Stomach (tissue), 8 donors: ENCODE measurements at regions not wholly inside any gene's neighbourhood (a gene's known extent, or its start where the extent isn't known, plus 50 kb on each side); places are given as distances from the start of the nearest gene placed in this dataset.

ENCODE experiments used
- DNase-seq, 2 donors: peaks; one replicate each; pipeline versions ENCODE4 v3.0.0 to v3.0.0-alpha.2; 2013 to 2019
- H3K27ac ChIP-seq, 5 donors: fragments of 200-600 bp in 4 of 5; sonication (generic) in 4 of 5; one replicate each; pipeline ENCODE4 v1.5.1; 2013 to 2019; ENCODE audit warnings: mild to moderate bottlenecking in 1 of 5, moderate library complexity in 1 of 5
- H3K27me3 ChIP-seq, 3 donors: fragments of 200-600 bp; sonication (generic); one replicate each; pipeline ENCODE4 v1.5.1; 2017 to 2019; ENCODE audit warnings: mixed run types in 1 of 3
- H3K36me3 ChIP-seq, 4 donors: fragments of 200-600 bp; sonication (generic); 1 replicate in 3 of 4; 2 replicates in 1 of 4; pipeline ENCODE4 v1.5.1; 2016 to 2019
- H3K4me1 ChIP-seq, 4 donors: fragments of 200-600 bp; sonication (generic); one replicate each; pipeline ENCODE4 v1.5.1; 2016 to 2019
- H3K4me3 ChIP-seq, 4 donors: fragments of 200-600 bp; sonication (generic) in 3 of 4; one replicate each; pipeline ENCODE4 v1.5.1; 2016 to 2019; ENCODE audit warnings: mild to moderate bottlenecking in 1 of 4
- H3K9me3 ChIP-seq, 4 donors: fragments of 200-600 bp; sonication (generic); one replicate each; pipeline ENCODE4 v1.5.1; 2016 to 2019
- CTCF ChIP-seq, 7 experiments: fragments of 450-650 bp in 4 of 7; fragments of 200-600 bp in 3 of 7; sonication (generic) in 3 of 7; IDR thresholded peaks; one replicate each; pipeline ENCODE4 v1.5.1; 2016 to 2019; ENCODE audit warnings: antibody characterized with exemption in 7 of 7, control low read depth in 2 of 7, mild to moderate bottlenecking in 1 of 7
- EP300 ChIP-seq: sonication (generic); formaldehyde crosslinking; IDR thresholded peaks from one replicate; pipeline ENCODE4 v1.6.1; 2017; ENCODE audit warnings: antibody characterized with exemption
- POLR2A ChIP-seq, 4 donors: fragments of 450-650 bp; IDR thresholded peaks; one replicate each; pipeline ENCODE4 v1.6.1; 2016; ENCODE audit warnings: antibody characterized with exemption in 4 of 4, control low read depth in 2 of 4, mild to moderate bottlenecking in 1 of 4, moderate library complexity in 1 of 4
- POLR2AphosphoS5 ChIP-seq, 3 donors: sonication (generic); formaldehyde crosslinking; IDR thresholded peaks; one replicate each; pipeline ENCODE4 v1.6.1; 2016; ENCODE audit warnings: antibody characterized with exemption in 3 of 3
- WGBS, 5 donors: extraction: QIAGEN DNeasy Blood & Tissue Kit in 3 of 5; methylation state at CpG; one replicate each; pipeline versions ENCODE4 v1.1.5 to v1.1.7; 2013 to 2018; 5-methylcytosine and 5-hydroxymethylcytosine counted together
- intact Hi-C: fragments of 100-400 bp; cut with DNase I; formaldehyde crosslinking; loops from one replicate; pipeline ENCODE4 v1.15.1; 2023; ENCODE audit warnings: low total_unique reads
- donor health status: healthy with polysubstance abuse.
- donor health status: Bipolar disorder and iron deficiency.
- donor health status: healthy.

DNA sequence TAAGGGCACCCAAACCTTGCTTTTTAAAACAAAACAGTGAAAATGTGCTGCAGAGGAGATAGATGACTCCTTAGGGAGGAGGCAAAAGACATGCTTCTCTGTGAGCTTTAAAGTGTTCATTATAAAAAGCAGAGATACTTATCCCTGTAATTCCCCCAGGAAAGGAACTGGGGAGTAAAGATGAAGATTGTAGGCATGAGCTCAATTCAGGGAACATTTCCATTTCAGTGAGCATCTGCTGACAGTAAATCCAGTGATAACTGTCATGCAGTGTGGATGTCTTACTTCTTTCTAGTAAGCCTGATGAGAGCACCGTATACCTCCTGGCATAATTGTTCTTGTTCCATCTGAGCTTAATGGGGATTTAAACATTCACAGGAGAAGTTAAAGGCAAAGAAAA lies 1296.5 kb downstream of the MRPL39 start:
- Histone ChIP-seq H3K9me3 (peaks cover 0 to 9% (median 0%) of the 10 kb centered on the region in 4 donors), H3K4me1 (no peaks in the 10 kb centered on the region), H3K27ac (no peak overlapping the region), H3K4me3 (no peak overlapping the region), H3K36me3 (no peaks in the 10 kb centered on the region), H3K27me3 (no peaks in the 10 kb centered on the region)
- WGBS, 5 donors = 68 to 100% (median 87%) methylated on average over 1 of the region's 1 CpG
- TF ChIP-seq POLR2AphosphoS5 (IDR thresholded peaks at IDR 0.05) = no peak
- no peak for TF ChIP-seq POLR2A (IDR thresholded peaks at IDR 0.05)
- no peak for TF ChIP-seq CTCF (IDR thresholded peaks at IDR 0.05)
- no peak for TF ChIP-seq EP300
- intact Hi-C loops = no loop called here
- DNase-seq = no peak

DNA sequence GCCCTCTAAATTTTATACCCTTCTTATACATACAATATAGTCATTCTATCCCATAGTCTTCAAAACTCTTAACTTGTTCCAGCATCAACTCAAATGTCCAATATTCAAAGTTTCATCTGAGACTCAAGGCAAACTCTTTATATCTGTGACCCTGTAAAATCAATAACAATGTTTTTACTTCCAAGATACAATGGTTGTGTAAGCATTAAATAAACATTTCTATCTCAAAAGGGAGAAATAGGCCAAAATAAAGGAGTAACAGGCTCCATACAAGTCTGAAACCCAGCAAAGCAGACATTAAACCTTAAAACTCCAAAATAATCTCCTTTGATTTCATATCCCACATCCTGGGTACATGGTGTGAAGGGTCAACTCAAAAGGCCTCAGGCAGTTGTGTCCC lies 1299.1 kb downstream of the MRPL39 start:
- no peak for DNase-seq
- no peaks in the 10 kb centered on the region for H3K4me1 ChIP-seq
- no peak overlapping the region for H3K4me3 ChIP-seq
- no peaks in the 10 kb centered on the region for H3K36me3 ChIP-seq
- TF ChIP-seq EP300 = no peak
- TF ChIP-seq POLR2AphosphoS5 (IDR thresholded peaks at IDR 0.05) = no peak
- TF ChIP-seq CTCF (IDR thresholded peaks at IDR 0.05) = no peak
- no peak for TF ChIP-seq POLR2A (IDR thresholded peaks at IDR 0.05)
- intact Hi-C loops = no loop called here
- H3K9me3 ChIP-seq = peaks cover 0 to 9% (median 0%) of the 10 kb centered on the region in 4 donors
- no peaks in the 10 kb centered on the region for H3K27me3 ChIP-seq
- no peak overlapping the region for H3K27ac ChIP-seq

DNA sequence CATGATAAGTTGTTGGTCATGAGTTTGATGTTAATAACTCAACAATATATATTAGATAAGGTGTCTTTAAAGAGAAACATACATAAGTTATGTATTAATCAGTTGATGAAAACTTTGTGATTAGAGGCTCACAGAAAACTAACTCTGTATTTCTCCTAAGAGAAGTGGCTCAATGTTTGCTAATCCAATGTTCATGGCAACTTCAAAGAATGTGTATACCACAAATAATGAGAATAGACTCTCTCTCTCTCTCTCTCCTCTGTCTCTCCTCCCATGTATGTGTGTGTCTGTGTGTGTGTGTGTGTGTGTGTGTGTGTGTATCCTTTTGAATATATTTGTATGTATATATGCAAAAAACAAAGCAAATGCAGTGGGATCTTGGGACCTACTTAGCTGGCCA lies 1304.9 kb downstream of the MRPL39 start:
- Histone ChIP-seq H3K27ac (no peak overlapping the region), H3K36me3 (no peaks in the 10 kb centered on the region), H3K4me1 (no peaks in the 10 kb centered on the region), H3K9me3 (no peaks in the 10 kb centered on the region), H3K4me3 (no peak overlapping the region), H3K27me3 (no peaks in the 10 kb centered on the region)
- DNase-seq = no peak
- intact Hi-C loops = no loop called here
- no peak for TF ChIP-seq POLR2A (IDR thresholded peaks at IDR 0.05)
- TF ChIP-seq EP300 = no peak
- TF ChIP-seq POLR2AphosphoS5 (IDR thresholded peaks at IDR 0.05) = no peak
- TF ChIP-seq CTCF (IDR thresholded peaks at IDR 0.05) = no peak

DNA sequence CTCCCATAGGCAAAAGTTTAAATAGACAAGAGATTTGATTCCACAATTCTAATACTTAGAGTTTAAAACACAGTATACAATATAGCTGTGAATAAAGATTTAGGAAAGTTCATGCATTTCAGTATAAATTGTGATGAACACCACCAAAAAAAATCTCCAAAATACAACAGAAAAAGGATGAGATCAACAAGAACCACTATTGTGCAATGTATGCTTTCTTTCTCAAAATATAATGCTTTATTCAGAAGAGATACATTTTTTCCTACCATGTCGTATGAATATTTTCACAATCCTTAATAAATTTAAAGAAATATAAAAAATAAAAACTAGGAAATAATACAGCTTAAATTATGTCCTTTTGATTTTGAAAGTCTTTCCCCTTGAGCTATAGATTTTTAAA lies 1309.2 kb downstream of the MRPL39 start:
- Histone ChIP-seq H3K36me3 (no peaks in the 10 kb centered on the region), H3K4me1 (no peaks in the 10 kb centered on the region), H3K9me3 (no peaks in the 10 kb centered on the region), H3K27me3 (no peaks in the 10 kb centered on the region), H3K27ac (no peak overlapping the region), H3K4me3 (no peak overlapping the region)
- intact Hi-C loops = no loop called here
- no peak for TF ChIP-seq CTCF (IDR thresholded peaks at IDR 0.05)
- 83 to 93% (median 90%) methylated on average over 1 of the region's 1 CpG for WGBS, 5 donors
- no peak for DNase-seq

- WGBS, 5 donors = 37 to 54% (median 43%) methylated on average over 2 of the region's 2 CpGs
- Histone ChIP-seq H3K36me3 (no peaks in the 10 kb centered on the region), H3K9me3 (no peaks in the 10 kb centered on the region), H3K4me1 (no peaks in the 10 kb centered on the region), H3K4me3 (no peak overlapping the region), H3K27me3 (no peaks in the 10 kb centered on the region), H3K27ac (no peak overlapping the region)
- no peak for TF ChIP-seq POLR2A (IDR thresholded peaks at IDR 0.05)
- TF ChIP-seq POLR2AphosphoS5 (IDR thresholded peaks at IDR 0.05) = no peak
- TF ChIP-seq EP300 = no peak
- TF ChIP-seq CTCF (IDR thresholded peaks at IDR 0.05) = no peak
- intact Hi-C loops = no loop called here
- no peak for DNase-seq
Measured at GRCh38 chr21:24294171-24294570, 1313.1 kb downstream of the MRPL39 start.
